Vagina (tissue), 2 donors: ENCODE measurements at regions not wholly inside any gene's neighbourhood (a gene's known extent, or its start where the extent isn't known, plus 50 kb on each side); places are given as distances from the start of the nearest gene placed in this dataset.

Source experiments
- CTCF ChIP-seq, 3 experiments: fragments of 450-650 bp in 2 of 3; fragments of 200-600 bp in 1 of 3; sonication (generic) in 1 of 3; IDR thresholded peaks; one replicate each; pipeline ENCODE4 v1.5.1; 2017 to 2019; ENCODE audit warnings: antibody characterized with exemption in 3 of 3, mild to moderate bottlenecking in 2 of 3, moderate library complexity in 2 of 3
- POLR2AphosphoS5 ChIP-seq, 2 donors: sonication (generic); formaldehyde crosslinking; IDR thresholded peaks; one replicate each; pipeline ENCODE4 v1.9.0; 2017; ENCODE audit warnings: antibody characterized with exemption in 2 of 2, mild to moderate bottlenecking in 2 of 2, low read depth in 1 of 2; ENCODE audit not compliant: insufficient read depth in 1 of 2

- no peak for TF ChIP-seq CTCF (IDR thresholded peaks at IDR 0.05)
- no peak for TF ChIP-seq POLR2AphosphoS5 (IDR thresholded peaks at IDR 0.05; ENCODE audit: insufficient read depth in 1 of 2, low read depth in 1 of 2)
Observed at GRCh38 chr18:4842751-4843150, 354.3 kb downstream of the AKAIN1 start.
